Hepatocyte (in vitro differentiated cells): ENCODE measurements at regions not wholly inside any gene's neighbourhood (a gene's known extent, or its start where the extent isn't known, plus 50 kb on each side); places are given as distances from the start of the nearest gene placed in this dataset.

Experiments used
- EZH2 ChIP-seq: fragments of 200-600 bp; sonication (generic); IDR thresholded peaks from 2 replicates; pipeline ENCODE4 v1.6.1; 2016; ENCODE audit warnings: antibody characterized with exemption, mild to moderate bottlenecking, borderline replicate concordance
- EZH2phosphoT487 ChIP-seq: fragments of 200-600 bp; sonication (generic); IDR thresholded peaks from one replicate; pipeline ENCODE4 v1.6.1; 2018; ENCODE audit warnings: antibody characterized with exemption, mild to moderate bottlenecking, low read depth, moderate library complexity; ENCODE audit not compliant: unreplicated experiment, severe bottlenecking
- TF ChIP-seq, protein P1 (sequence below): fragments of 200-600 bp; sonication (generic); IDR thresholded peaks from 2 replicates; pipeline ENCODE4 v1.5.1; 2016; ENCODE audit warnings: antibody characterized with exemption, mild to moderate bottlenecking; ENCODE audit not compliant: poor library complexity

DNA sequence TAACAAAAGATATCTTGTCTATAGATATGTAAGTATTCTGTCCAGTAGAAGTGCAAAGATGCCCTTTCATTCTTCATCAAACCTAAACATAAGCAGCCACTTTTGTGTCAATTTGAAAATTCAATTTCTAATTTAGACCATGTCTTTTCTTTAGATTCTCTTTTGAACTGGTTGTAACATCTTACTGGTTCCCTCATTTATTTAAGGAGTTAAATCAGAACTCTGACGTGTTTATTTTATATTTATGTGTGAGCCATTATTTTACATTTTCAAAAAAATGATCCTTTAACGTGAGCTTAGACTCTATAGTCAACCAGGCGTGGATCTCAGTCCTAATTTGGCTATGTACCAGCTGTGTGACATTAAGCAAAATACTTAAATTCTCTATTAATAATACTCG, 74.0 kb upstream of the PHYHIPL start:
- TF ChIP-seq, protein P1, sequence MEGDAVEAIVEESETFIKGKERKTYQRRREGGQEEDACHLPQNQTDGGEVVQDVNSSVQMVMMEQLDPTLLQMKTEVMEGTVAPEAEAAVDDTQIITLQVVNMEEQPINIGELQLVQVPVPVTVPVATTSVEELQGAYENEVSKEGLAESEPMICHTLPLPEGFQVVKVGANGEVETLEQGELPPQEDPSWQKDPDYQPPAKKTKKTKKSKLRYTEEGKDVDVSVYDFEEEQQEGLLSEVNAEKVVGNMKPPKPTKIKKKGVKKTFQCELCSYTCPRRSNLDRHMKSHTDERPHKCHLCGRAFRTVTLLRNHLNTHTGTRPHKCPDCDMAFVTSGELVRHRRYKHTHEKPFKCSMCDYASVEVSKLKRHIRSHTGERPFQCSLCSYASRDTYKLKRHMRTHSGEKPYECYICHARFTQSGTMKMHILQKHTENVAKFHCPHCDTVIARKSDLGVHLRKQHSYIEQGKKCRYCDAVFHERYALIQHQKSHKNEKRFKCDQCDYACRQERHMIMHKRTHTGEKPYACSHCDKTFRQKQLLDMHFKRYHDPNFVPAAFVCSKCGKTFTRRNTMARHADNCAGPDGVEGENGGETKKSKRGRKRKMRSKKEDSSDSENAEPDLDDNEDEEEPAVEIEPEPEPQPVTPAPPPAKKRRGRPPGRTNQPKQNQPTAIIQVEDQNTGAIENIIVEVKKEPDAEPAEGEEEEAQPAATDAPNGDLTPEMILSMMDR = no peak
- TF ChIP-seq EZH2 = no peak
- no peak for TF ChIP-seq EZH2phosphoT487
